OCI-LY3 (cell line): ENCODE measurements at regions not wholly inside any gene's neighbourhood (a gene's known extent, or its start where the extent isn't known, plus 50 kb on each side); places are given as distances from the start of the nearest gene placed in this dataset.

Experiments
- CTCF ChIP-seq: fragments of 200-600, 300-600 bp; sonication (generic); IDR thresholded peaks from 2 replicates; pipeline ENCODE4 v1.5.1; 2014; ENCODE audit warnings: antibody characterized with exemption, low read length, low read depth
- EZH2phosphoT487 ChIP-seq: fragments of 200-600 bp; shearing (Covaris generic); IDR thresholded peaks from 2 replicates; pipeline ENCODE4 v1.6.1; 2018; ENCODE audit warnings: antibody characterized with exemption, mixed run types, low read depth

- no peak for TF ChIP-seq CTCF
- TF ChIP-seq EZH2phosphoT487 = no peak
These were observed 178.9 kb downstream of the UACA start for GRCh38 chr15:70584441-70584837.
